SK-N-SH treated with all-trans-retinoic acid at 6 μM for 48 hours (cell line): ENCODE measurements at regions not wholly inside any gene's neighbourhood (a gene's known extent, or its start where the extent isn't known, plus 50 kb on each side); places are given as distances from the start of the nearest gene placed in this dataset.

Experiments
- ATAC-seq: fragments of 200-7000 bp; cut with Tn5 transposase; 3 replicates; pipeline ENCODE4 v1.9.1; 2020; ENCODE audit warnings: mild to moderate bottlenecking, moderate library complexity
- ARNTL ChIP-seq: fragments of 450-650 bp; formaldehyde crosslinking; IDR thresholded peaks from 2 replicates; pipeline ENCODE4 v1.5.0; 2020; ENCODE audit warnings: low read depth, mild to moderate bottlenecking, moderate library complexity, borderline replicate concordance
- BACH2 ChIP-seq: fragments of 250-450 bp; sonication (Bioruptor Pico); IDR thresholded peaks from 2 replicates; pipeline ENCODE4 v1.9.0; 2021; ENCODE audit warnings: mild to moderate bottlenecking, borderline replicate concordance
- GLIS3 ChIP-seq: fragments of 250-450 bp; sonication (Bioruptor Pico); IDR thresholded peaks from 2 replicates; pipeline ENCODE4 v1.5.0; 2020; ENCODE audit warnings: mild to moderate bottlenecking, moderate library complexity
- ISL1 ChIP-seq: fragments of 250-450 bp; sonication (Bioruptor Pico); IDR thresholded peaks from 2 replicates; pipeline ENCODE4 v2.1.2; 2022; ENCODE audit warnings: mild to moderate bottlenecking, moderate library complexity
- OSR1 ChIP-seq: fragments of 250-450 bp; sonication (Bioruptor Pico); IDR thresholded peaks from 2 replicates; pipeline ENCODE4 v1.8.0; 2022; ENCODE audit warnings: moderate library complexity, mild to moderate bottlenecking, inconsistent platforms
- PATZ1 ChIP-seq: fragments of 250-450 bp; sonication (Bioruptor Pico); IDR thresholded peaks from 2 replicates; pipeline ENCODE4 v1.8.0; 2020; ENCODE audit warnings: mild to moderate bottlenecking, moderate library complexity, borderline replicate concordance
- POU6F1 ChIP-seq: fragments of 250-450 bp; sonication (Bioruptor Pico); IDR thresholded peaks from 2 replicates; pipeline ENCODE4 v1.8.0; 2021; ENCODE audit warnings: low read depth, mild to moderate bottlenecking, moderate library complexity, borderline replicate concordance
- PPARA ChIP-seq: fragments of 250-450 bp; sonication (Bioruptor Pico); IDR thresholded peaks from 2 replicates; pipeline ENCODE4 v1.5.0; 2020; ENCODE audit warnings: mild to moderate bottlenecking, borderline replicate concordance
- RARB ChIP-seq: fragments of 250-450 bp; sonication (Bioruptor Pico); IDR thresholded peaks from 2 replicates; pipeline ENCODE4 v1.8.0; 2021; ENCODE audit warnings: mild to moderate bottlenecking, moderate library complexity
- SNAI2 ChIP-seq: fragments of 250-450 bp; sonication (Bioruptor Pico); IDR thresholded peaks from 2 replicates; pipeline ENCODE4 v1.5.0; 2020; ENCODE audit warnings: mild to moderate bottlenecking, moderate library complexity
- TCF4 ChIP-seq: fragments of 250-450 bp; sonication (Bioruptor Pico); IDR thresholded peaks from 2 replicates; pipeline ENCODE4 v1.8.0; 2021; ENCODE audit warnings: mild to moderate bottlenecking, moderate library complexity, borderline replicate concordance
- TOX ChIP-seq: fragments of 250-450 bp; sonication (Bioruptor Pico); IDR thresholded peaks from 2 replicates; pipeline ENCODE4 v1.8.0; 2021; ENCODE audit warnings: mild to moderate bottlenecking, moderate library complexity, borderline replicate concordance
- ZC3H10 ChIP-seq: fragments of 250-450 bp; sonication (Bioruptor Pico); IDR thresholded peaks from 2 replicates; pipeline ENCODE4 v1.5.1; 2021; ENCODE audit warnings: mild to moderate bottlenecking, moderate library complexity
- ZFP3 ChIP-seq: fragments of 250-450 bp; sonication (Bioruptor Pico); IDR thresholded peaks from 2 replicates; pipeline ENCODE4 v1.5.0; 2020; ENCODE audit warnings: mild to moderate bottlenecking, moderate library complexity
- ZFP30 ChIP-seq: fragments of 450-650 bp; formaldehyde crosslinking; IDR thresholded peaks from 2 replicates; pipeline ENCODE4 v1.5.0; 2022; ENCODE audit warnings: mild to moderate bottlenecking, moderate library complexity
- ZNF565 ChIP-seq: fragments of 450-650 bp; formaldehyde crosslinking; conservative IDR thresholded peaks from 2 replicates; pipeline ENCODE4 v1.5.0; 2020; ENCODE audit warnings: low read depth, mild to moderate bottlenecking, moderate library complexity
- ZNF70 ChIP-seq: fragments of 450-650 bp; formaldehyde crosslinking; IDR thresholded peaks from 2 replicates; pipeline ENCODE4 v1.5.0; 2020; ENCODE audit warnings: mild to moderate bottlenecking, moderate library complexity
- ZNF8 ChIP-seq: fragments of 450-650 bp; formaldehyde crosslinking; IDR thresholded peaks from 2 replicates; pipeline ENCODE4 v1.5.0; 2020; ENCODE audit warnings: mild to moderate bottlenecking, moderate library complexity
- TF ChIP-seq, protein P1 (sequence below): fragments of 250-450 bp; sonication (Bioruptor Pico); IDR thresholded peaks from 2 replicates; pipeline ENCODE4 v1.5.0; 2020; ENCODE audit warnings: mild to moderate bottlenecking, moderate library complexity
- TF ChIP-seq, protein P2 (sequence below): fragments of 250-450 bp; sonication (Bioruptor Pico); IDR thresholded peaks from 2 replicates; pipeline ENCODE4 v1.5.1; 2021; ENCODE audit warnings: mild to moderate bottlenecking, moderate library complexity
- TF ChIP-seq, protein P3 (sequence below): fragments of 250-450 bp; sonication (Bioruptor Pico); IDR thresholded peaks from 2 replicates; pipeline ENCODE4 v1.5.1; 2020; ENCODE audit warnings: low read depth, mild to moderate bottlenecking, moderate library complexity

- TF ChIP-seq ARNTL (CRISPR knock-in tag) (no peak), TCF4 (no peak), TOX (no peak), ZNF8 (no peak), RARB (no peak), ZC3H10 (no peak), ZNF70 (CRISPR knock-in tag) (no peak), SNAI2 (no peak), POU6F1 (CRISPR knock-in tag) (no peak), ZNF565 (no peak), GLIS3 (CRISPR knock-in tag) (no peak), OSR1 (CRISPR knock-in tag) (no peak), ZFP3 (CRISPR knock-in tag) (no peak), PATZ1 (CRISPR knock-in tag) (no peak), ZFP30 (no peak), ISL1 (no peak)
- TF ChIP-seq, protein P1, sequence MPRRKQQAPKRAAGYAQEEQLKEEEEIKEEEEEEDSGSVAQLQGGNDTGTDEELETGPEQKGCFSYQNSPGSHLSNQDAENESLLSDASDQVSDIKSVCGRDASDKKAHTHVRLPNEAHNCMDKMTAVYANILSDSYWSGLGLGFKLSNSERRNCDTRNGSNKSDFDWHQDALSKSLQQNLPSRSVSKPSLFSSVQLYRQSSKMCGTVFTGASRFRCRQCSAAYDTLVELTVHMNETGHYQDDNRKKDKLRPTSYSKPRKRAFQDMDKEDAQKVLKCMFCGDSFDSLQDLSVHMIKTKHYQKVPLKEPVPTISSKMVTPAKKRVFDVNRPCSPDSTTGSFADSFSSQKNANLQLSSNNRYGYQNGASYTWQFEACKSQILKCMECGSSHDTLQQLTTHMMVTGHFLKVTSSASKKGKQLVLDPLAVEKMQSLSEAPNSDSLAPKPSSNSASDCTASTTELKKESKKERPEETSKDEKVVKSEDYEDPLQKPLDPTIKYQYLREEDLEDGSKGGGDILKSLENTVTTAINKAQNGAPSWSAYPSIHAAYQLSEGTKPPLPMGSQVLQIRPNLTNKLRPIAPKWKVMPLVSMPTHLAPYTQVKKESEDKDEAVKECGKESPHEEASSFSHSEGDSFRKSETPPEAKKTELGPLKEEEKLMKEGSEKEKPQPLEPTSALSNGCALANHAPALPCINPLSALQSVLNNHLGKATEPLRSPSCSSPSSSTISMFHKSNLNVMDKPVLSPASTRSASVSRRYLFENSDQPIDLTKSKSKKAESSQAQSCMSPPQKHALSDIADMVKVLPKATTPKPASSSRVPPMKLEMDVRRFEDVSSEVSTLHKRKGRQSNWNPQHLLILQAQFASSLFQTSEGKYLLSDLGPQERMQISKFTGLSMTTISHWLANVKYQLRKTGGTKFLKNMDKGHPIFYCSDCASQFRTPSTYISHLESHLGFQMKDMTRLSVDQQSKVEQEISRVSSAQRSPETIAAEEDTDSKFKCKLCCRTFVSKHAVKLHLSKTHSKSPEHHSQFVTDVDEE (CRISPR knock-in tag) = no peak
- TF ChIP-seq, protein P2, sequence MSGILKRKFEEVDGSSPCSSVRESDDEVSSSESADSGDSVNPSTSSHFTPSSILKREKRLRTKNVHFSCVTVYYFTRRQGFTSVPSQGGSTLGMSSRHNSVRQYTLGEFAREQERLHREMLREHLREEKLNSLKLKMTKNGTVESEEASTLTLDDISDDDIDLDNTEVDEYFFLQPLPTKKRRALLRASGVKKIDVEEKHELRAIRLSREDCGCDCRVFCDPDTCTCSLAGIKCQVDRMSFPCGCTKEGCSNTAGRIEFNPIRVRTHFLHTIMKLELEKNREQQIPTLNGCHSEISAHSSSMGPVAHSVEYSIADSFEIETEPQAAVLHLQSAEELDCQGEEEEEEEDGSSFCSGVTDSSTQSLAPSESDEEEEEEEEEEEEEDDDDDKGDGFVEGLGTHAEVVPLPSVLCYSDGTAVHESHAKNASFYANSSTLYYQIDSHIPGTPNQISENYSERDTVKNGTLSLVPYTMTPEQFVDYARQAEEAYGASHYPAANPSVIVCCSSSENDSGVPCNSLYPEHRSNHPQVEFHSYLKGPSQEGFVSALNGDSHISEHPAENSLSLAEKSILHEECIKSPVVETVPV (CRISPR knock-in tag) = no peak
- TF ChIP-seq, protein P3, sequence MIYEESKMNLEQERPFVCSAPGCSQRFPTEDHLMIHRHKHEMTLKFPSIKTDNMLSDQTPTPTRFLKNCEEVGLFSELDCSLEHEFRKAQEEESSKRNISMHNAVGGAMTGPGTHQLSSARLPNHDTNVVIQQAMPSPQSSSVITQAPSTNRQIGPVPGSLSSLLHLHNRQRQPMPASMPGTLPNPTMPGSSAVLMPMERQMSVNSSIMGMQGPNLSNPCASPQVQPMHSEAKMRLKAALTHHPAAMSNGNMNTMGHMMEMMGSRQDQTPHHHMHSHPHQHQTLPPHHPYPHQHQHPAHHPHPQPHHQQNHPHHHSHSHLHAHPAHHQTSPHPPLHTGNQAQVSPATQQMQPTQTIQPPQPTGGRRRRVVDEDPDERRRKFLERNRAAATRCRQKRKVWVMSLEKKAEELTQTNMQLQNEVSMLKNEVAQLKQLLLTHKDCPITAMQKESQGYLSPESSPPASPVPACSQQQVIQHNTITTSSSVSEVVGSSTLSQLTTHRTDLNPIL (CRISPR knock-in tag) = no peak
These were observed 191.6 kb upstream of the MCHR2 start for GRCh38 chr6:100185615-100186014.

GRCh38 chr6:100184473-100184872 lies 190.4 kb upstream of the MCHR2 start:
- TF ChIP-seq, protein P2 (CRISPR knock-in tag) = no peak
- no peak for TF ChIP-seq PPARA
- no peak for TF ChIP-seq OSR1 (CRISPR knock-in tag)
- ATAC-seq = no peak

More at GRCh38 chr6:100185615-100186014, 191.6 kb upstream of the MCHR2 start:
- no peak for ATAC-seq

- ATAC-seq = no peak
- TF ChIP-seq POU6F1 (CRISPR knock-in tag) = no peak
- no peak for TF ChIP-seq ISL1
- no peak for TF ChIP-seq PPARA
- no peak for TF ChIP-seq SNAI2
- no peak for TF ChIP-seq BACH2 (CRISPR knock-in tag)
- TF ChIP-seq ZC3H10 = no peak
- TF ChIP-seq PATZ1 (CRISPR knock-in tag) = no peak
- TF ChIP-seq ZNF8 = no peak
These were observed 188.3 kb upstream of the MCHR2 start for GRCh38 chr6:100182313-100182712.
